Ecto neural progenitor cell (in vitro differentiated cells): ENCODE measurements at regions not wholly inside any gene's neighbourhood (a gene's known extent, or its start where the extent isn't known, plus 50 kb on each side); places are given as distances from the start of the nearest gene placed in this dataset.
A peak's percentile ranks its signal among the peaks of the same experiment; 100 is the strongest.
"Not testable (repeated sequence)": the region's sequence is repeated elsewhere in the genome, so short reads cannot be mapped to it uniquely, and the experiment has no call there.

Experiments used
- DNase-seq: peaks from one replicate; pipeline ENCODE4 v3.0.0-alpha.2; 2018; ENCODE audit warnings: low spot score

- DNase-seq, result no peak
Measured at GRCh38 chr17:77548967-77549366, 408.2 kb downstream of the SEC14L1 start.

- DNase-seq, result no peak
Measured at GRCh38 chr17:77549726-77550366, 408.7 kb upstream of the TNRC6C start.

- DNase-seq, result no peak
Measured at GRCh38 chr17:77553459-77554066, 404.9 kb upstream of the TNRC6C start.

GRCh38 chr17:77555121-77555591 is 403.3 kb upstream of the TNRC6C start:
- no peak for DNase-seq

GRCh38 chr17:77555741-77556291 is 402.7 kb upstream of the TNRC6C start:
- no peak for DNase-seq

- no peak for DNase-seq
Measured at GRCh38 chr17:77556383-77557061, 402.0 kb upstream of the TNRC6C start.

GRCh38 chr17:77558846-77559626 is 399.5 kb upstream of the TNRC6C start:
- no peak for DNase-seq

- DNase-seq, result no peak
Measured at GRCh38 chr17:77560381-77560780, 398.1 kb upstream of the TNRC6C start.

- DNase-seq, result no peak
Measured at GRCh38 chr17:77560841-77561240, 397.7 kb upstream of the TNRC6C start.

- not testable (repeated sequence) for DNase-seq
Measured at GRCh38 chr17:77562361-77562760, 396.1 kb upstream of the TNRC6C start.

- DNase-seq, result peak; percentile 34
Measured at GRCh38 chr17:77563439-77564102, 394.9 kb upstream of the TNRC6C start.

- DNase-seq, result peak; percentile 41
Measured at GRCh38 chr17:77564278-77564920, 394.1 kb upstream of the TNRC6C start.

GRCh38 chr17:77565166-77565565 is 393.3 kb upstream of the TNRC6C start:
- peak; percentile 38 for DNase-seq

GRCh38 chr17:77566151-77566550 is 392.4 kb upstream of the TNRC6C start:
- peak; percentile 39 for DNase-seq

- peak; percentile 47 for DNase-seq
Measured at GRCh38 chr17:77566566-77567138, 391.9 kb upstream of the TNRC6C start.

GRCh38 chr17:77568540-77568939 is 390.0 kb upstream of the TNRC6C start:
- DNase-seq, result no peak

- peak; percentile 54 for DNase-seq
Measured at GRCh38 chr17:77569846-77570564, 388.5 kb upstream of the TNRC6C start.

GRCh38 chr17:77570565-77570898 is 388.0 kb upstream of the TNRC6C start:
- DNase-seq, result peak; percentile 62

GRCh38 chr17:77571155-77571981 is 387.1 kb upstream of the TNRC6C start:
- peak; percentile 89 for DNase-seq
